ENCODE measurements at regions not wholly inside any gene's neighbourhood (a gene's known extent, or its start where the extent isn't known, plus 50 kb on each side); places are given as distances from the start of the nearest gene placed in this dataset.

DNA sequence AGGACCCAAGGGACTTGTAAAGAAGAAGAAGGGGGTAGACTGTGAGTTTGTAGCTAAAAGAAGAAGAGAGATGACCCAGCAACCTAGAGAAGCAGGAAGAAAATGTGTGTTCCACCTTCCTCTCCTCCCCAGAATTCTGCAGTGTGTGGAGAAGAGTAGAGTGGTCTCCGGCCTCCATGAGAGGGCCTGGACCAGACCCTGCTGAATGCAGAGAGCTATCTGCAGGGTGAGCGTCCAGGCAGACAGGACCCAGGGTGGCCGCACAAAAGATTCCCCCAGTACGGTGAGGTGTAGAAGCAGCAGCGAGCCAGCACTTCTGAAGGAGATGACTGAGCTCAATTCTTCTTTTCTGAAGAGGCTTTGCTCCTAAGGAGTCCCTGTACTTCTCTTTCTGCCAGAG is 239.7 kb upstream of the ANKRD30A start:
- H3K4me3 ChIP-seq (ENCODE audit: low read depth in 1 of 5, low read length in 5 of 5), result no peak overlapping the region
- H3K9me3 ChIP-seq (ENCODE audit: control insufficient read depth in 5 of 5, low read length in 5 of 5), result no peaks in the 10 kb centered on the region
- no peak overlapping the region for H3K27ac ChIP-seq (ENCODE audit: low read depth, low read length)
- no peaks in the 10 kb centered on the region for H3K27me3 ChIP-seq (ENCODE audit: control insufficient read depth in 5 of 5, insufficient read depth in 4 of 5, low read length in 5 of 5)
- no peaks in the 10 kb centered on the region for H3K4me1 ChIP-seq (ENCODE audit: control insufficient read depth in 5 of 5, insufficient read depth in 5 of 5, low read length in 5 of 5)
- H3K9ac ChIP-seq (ENCODE audit: low read length in 5 of 5), result no peak overlapping the region
- H3K36me3 ChIP-seq (ENCODE audit: control insufficient read depth in 5 of 5, insufficient read depth in 5 of 5, low read length in 5 of 5), result no peaks in the 10 kb centered on the region

DNA sequence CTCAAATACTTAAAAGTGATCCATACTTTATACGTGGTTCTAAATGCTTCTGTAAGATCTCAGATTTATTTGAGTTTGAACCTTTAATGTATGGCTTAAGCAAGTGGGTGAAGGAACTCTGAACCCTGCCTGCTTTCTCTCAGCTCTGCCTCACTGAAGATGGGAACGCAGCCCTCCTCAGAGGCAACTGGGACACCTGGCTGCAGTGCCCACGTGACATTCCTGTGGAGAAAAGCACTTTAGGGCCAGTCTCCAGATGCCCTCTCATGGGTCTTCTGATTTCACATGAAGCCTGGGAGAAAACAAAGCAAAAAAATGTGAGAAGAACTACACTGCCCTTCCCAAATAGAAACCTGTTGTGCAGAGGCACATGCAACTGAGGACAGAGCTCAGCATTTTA is 242.6 kb upstream of the ANKRD30A start:
- Histone ChIP-seq H3K27me3 (ENCODE audit: control insufficient read depth in 5 of 5, insufficient read depth in 4 of 5, low read length in 5 of 5) (no peaks in the 10 kb centered on the region), H3K27ac (ENCODE audit: low read depth, low read length) (no peak overlapping the region), H3K4me1 (ENCODE audit: control insufficient read depth in 5 of 5, insufficient read depth in 5 of 5, low read length in 5 of 5) (no peaks in the 10 kb centered on the region), H3K9ac (ENCODE audit: low read length in 5 of 5) (no peak overlapping the region), H3K36me3 (ENCODE audit: control insufficient read depth in 5 of 5, insufficient read depth in 5 of 5, low read length in 5 of 5) (no peaks in the 10 kb centered on the region), H3K4me3 (ENCODE audit: low read depth in 1 of 5, low read length in 5 of 5) (no peak overlapping the region), H3K9me3 (ENCODE audit: control insufficient read depth in 5 of 5, low read length in 5 of 5) (no peaks in the 10 kb centered on the region)

DNA sequence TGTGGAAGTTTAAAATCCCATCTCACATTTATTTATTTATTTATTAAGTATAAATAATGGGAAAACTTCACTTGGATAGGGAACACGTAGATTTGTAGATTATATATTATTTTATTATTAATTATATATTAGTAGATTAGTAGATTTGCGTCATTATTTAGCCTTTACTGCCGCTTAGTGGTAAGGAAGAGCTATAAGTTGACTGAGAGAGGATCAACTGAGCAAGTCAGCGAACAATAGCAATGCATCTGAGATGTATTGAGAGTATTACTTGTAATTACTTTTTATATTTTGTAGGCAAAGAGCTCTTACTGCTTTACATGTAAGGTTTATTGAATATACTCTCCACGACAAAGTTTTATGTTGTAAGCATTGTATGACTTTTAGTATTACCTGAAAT is 244.5 kb upstream of the ANKRD30A start:
- no peak overlapping the region for H3K9ac ChIP-seq (ENCODE audit: low read length in 5 of 5)
- no peaks in the 10 kb centered on the region for H3K27me3 ChIP-seq (ENCODE audit: control insufficient read depth in 5 of 5, insufficient read depth in 4 of 5, low read length in 5 of 5)
- H3K9me3 ChIP-seq (ENCODE audit: control insufficient read depth in 5 of 5, low read length in 5 of 5), result no peaks in the 10 kb centered on the region
- H3K4me1 ChIP-seq (ENCODE audit: control insufficient read depth in 5 of 5, insufficient read depth in 5 of 5, low read length in 5 of 5), result no peaks in the 10 kb centered on the region
- no peak overlapping the region for H3K27ac ChIP-seq (ENCODE audit: low read depth, low read length)
- H3K36me3 ChIP-seq (ENCODE audit: control insufficient read depth in 5 of 5, insufficient read depth in 5 of 5, low read length in 5 of 5), result no peaks in the 10 kb centered on the region
- H3K4me3 ChIP-seq (ENCODE audit: low read depth in 1 of 5, low read length in 5 of 5), result no peak overlapping the region

DNA sequence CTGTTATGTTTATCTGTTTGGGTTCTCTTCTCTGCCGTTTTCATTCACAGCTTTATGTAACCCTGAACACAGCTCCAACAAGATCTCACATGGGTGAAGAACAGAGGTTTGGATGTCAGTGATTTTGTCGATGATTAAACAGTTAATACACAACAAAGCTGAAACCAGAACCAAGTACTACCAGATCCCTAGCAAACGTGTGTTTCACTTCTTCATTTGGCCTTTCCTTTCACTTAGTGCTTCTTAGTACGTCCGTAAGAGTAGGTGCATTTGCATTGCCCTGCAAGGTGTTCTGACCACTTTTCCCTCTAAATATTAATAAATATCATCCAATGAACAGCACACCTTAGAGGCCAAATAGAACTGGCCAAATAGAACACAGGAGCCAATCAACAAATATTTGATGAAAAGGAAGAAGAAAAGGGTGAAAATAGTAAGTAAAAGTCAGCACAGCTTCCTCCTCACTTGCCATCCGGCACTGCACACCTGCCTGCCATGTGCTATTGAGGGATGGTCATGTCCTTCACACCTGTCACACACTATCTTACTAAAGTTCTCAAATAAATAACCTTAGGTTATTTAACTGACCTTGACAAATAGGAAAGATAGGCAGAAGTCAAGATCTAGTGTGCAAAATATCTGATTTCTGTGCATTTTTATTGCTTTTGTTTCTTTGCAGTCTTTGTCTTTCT is 252.6 kb upstream of the ANKRD30A start:
- H3K4me3 ChIP-seq (ENCODE audit: low read depth in 1 of 5, low read length in 5 of 5), result no peak overlapping the region
- H3K9me3 ChIP-seq (ENCODE audit: control insufficient read depth in 5 of 5, low read length in 5 of 5), result no peaks in the 10 kb centered on the region
- H3K27ac ChIP-seq (ENCODE audit: low read depth, low read length), result no peak overlapping the region
- no peaks in the 10 kb centered on the region for H3K36me3 ChIP-seq (ENCODE audit: control insufficient read depth in 5 of 5, insufficient read depth in 5 of 5, low read length in 5 of 5)
- H3K9ac ChIP-seq (ENCODE audit: low read length in 5 of 5), result no peak overlapping the region
- H3K4me1 ChIP-seq (ENCODE audit: control insufficient read depth in 5 of 5, insufficient read depth in 5 of 5, low read length in 5 of 5), result no peaks in the 10 kb centered on the region
- H3K27me3 ChIP-seq (ENCODE audit: control insufficient read depth in 5 of 5, insufficient read depth in 4 of 5, low read length in 5 of 5), result no peaks in the 10 kb centered on the region

DNA sequence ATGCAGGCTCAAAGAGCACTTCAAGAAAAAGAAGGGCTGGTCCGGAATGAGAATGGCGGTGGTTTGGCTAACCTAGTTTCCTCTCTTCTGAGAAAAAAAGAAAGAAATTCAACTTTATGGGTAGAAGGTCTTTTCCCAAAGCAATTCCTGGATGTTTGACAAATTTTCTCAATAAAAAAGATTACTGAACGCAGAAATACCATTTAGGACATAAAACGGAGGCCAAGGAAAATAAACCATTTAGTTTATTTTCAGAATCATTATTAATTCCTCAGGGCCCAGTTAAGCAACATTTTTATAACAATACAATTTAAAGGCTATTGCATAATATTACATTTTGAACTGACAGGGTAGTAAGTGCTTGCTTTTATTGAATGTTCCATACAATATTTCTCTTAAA is 284.6 kb upstream of the ANKRD30A start:
- Histone ChIP-seq H3K9ac (ENCODE audit: low read length in 5 of 5) (no peak overlapping the region), H3K27ac (ENCODE audit: low read depth, low read length) (no peak overlapping the region), H3K36me3 (ENCODE audit: control insufficient read depth in 5 of 5, insufficient read depth in 5 of 5, low read length in 5 of 5) (no peaks in the 10 kb centered on the region), H3K27me3 (ENCODE audit: control insufficient read depth in 5 of 5, insufficient read depth in 4 of 5, low read length in 5 of 5) (no peaks in the 10 kb centered on the region), H3K9me3 (ENCODE audit: control insufficient read depth in 5 of 5, low read length in 5 of 5) (no peaks in the 10 kb centered on the region), H3K4me3 (ENCODE audit: low read depth in 1 of 5, low read length in 5 of 5) (no peak overlapping the region), H3K4me1 (ENCODE audit: control insufficient read depth in 5 of 5, insufficient read depth in 5 of 5, low read length in 5 of 5) (peaks cover 2 to 10% (median 5%) of the 10 kb centered on the region in 5 donors)

DNA sequence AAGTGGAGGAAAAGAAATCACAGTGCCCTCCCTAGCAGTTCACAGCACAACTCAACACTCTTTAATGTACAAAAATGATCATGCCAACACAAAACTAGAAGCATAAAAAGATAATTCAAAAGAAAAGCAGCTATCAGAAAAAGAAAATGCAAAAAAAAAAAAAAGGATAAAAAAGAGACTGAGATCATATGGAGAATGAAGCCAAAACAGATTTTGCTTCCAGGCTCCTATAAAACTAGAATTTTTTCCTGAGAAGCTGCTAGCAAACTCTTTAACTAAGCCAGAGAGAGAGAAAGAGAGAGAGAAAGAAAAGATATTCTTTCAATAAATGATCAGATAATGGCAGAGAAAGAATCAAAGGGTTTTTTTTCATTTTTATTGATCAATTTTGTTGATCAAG is 288.0 kb upstream of the ANKRD30A start:
- no peak overlapping the region for H3K9ac ChIP-seq (ENCODE audit: low read length in 5 of 5)
- H3K27ac ChIP-seq (ENCODE audit: low read depth, low read length), result no peak overlapping the region
- H3K4me1 ChIP-seq (ENCODE audit: control insufficient read depth in 5 of 5, insufficient read depth in 5 of 5, low read length in 5 of 5), result peaks cover 2 to 10% (median 5%) of the 10 kb centered on the region in 5 donors
- no peaks in the 10 kb centered on the region for H3K36me3 ChIP-seq (ENCODE audit: control insufficient read depth in 5 of 5, insufficient read depth in 5 of 5, low read length in 5 of 5)
- no peaks in the 10 kb centered on the region for H3K9me3 ChIP-seq (ENCODE audit: control insufficient read depth in 5 of 5, low read length in 5 of 5)
- no peak overlapping the region for H3K4me3 ChIP-seq (ENCODE audit: low read depth in 1 of 5, low read length in 5 of 5)
- no peaks in the 10 kb centered on the region for H3K27me3 ChIP-seq (ENCODE audit: control insufficient read depth in 5 of 5, insufficient read depth in 4 of 5, low read length in 5 of 5)

DNA sequence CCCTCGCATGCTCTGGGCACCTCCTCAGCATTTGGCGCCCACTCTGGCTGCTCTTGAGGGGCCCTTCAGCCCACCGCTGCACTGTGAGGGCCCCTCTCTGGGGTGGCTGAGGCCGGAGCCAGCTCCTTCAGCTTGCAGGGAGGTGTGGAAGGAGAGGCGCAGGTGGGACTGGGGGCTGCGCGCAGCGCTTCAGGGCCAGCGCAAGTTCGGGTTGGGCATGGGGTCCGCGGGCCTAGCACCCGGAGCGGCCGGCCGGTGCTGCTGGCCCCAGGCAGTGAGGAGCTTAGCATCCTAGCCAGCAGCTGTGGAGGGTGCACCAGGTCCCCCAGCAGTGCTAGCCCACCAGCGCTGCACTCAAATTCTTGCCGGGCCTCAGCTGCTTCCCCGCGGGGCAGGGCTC is 305.6 kb upstream of the ANKRD30A start:
- Histone ChIP-seq H3K9me3 (ENCODE audit: control insufficient read depth in 5 of 5, low read length in 5 of 5) (peaks cover 0 to 9% (median 0%) of the 10 kb centered on the region in 5 donors), H3K27me3 (ENCODE audit: control insufficient read depth in 5 of 5, insufficient read depth in 4 of 5, low read length in 5 of 5) (peaks cover 0 to 4% (median 0%) of the 10 kb centered on the region in 5 donors), H3K27ac (ENCODE audit: low read depth, low read length) (no peak overlapping the region), H3K9ac (ENCODE audit: low read length in 5 of 5) (no peak overlapping the region), H3K4me3 (ENCODE audit: low read depth in 1 of 5, low read length in 5 of 5) (no peak overlapping the region), H3K4me1 (ENCODE audit: control insufficient read depth in 5 of 5, insufficient read depth in 5 of 5, low read length in 5 of 5) (no peaks in the 10 kb centered on the region), H3K36me3 (ENCODE audit: control insufficient read depth in 5 of 5, insufficient read depth in 5 of 5, low read length in 5 of 5) (no peaks in the 10 kb centered on the region)

DNA sequence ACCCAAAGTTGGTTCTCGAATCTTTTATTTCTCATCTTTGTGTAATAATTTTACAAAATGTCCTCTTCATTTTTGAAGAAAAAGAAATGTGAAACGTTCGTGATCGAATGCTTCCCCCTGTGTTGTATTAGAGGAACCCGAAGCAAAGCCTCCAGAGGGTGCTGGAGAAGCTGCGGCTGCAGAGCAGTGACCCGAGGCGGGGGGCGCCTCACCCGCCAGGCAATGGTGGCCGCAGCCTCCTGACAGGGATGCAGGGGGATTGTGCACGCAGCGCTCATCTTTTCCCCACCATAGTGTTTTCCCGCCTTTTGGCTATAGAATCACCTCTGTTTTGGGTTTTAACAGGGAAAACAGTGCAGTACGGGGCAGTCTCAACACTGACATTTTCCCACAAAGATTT is 307.5 kb upstream of the ANKRD30A start:
- Histone ChIP-seq H3K9ac (ENCODE audit: low read length in 5 of 5) (no peak overlapping the region), H3K27ac (ENCODE audit: low read depth, low read length) (no peak overlapping the region), H3K36me3 (ENCODE audit: control insufficient read depth in 5 of 5, insufficient read depth in 5 of 5, low read length in 5 of 5) (no peaks in the 10 kb centered on the region), H3K27me3 (ENCODE audit: control insufficient read depth in 5 of 5, insufficient read depth in 4 of 5, low read length in 5 of 5) (peaks cover 0 to 4% (median 0%) of the 10 kb centered on the region in 5 donors), H3K4me1 (ENCODE audit: control insufficient read depth in 5 of 5, insufficient read depth in 5 of 5, low read length in 5 of 5) (no peaks in the 10 kb centered on the region), H3K9me3 (ENCODE audit: control insufficient read depth in 5 of 5, low read length in 5 of 5) (peaks cover 0 to 9% (median 0%) of the 10 kb centered on the region in 5 donors), H3K4me3 (ENCODE audit: low read depth in 1 of 5, low read length in 5 of 5) (no peak overlapping the region)

DNA sequence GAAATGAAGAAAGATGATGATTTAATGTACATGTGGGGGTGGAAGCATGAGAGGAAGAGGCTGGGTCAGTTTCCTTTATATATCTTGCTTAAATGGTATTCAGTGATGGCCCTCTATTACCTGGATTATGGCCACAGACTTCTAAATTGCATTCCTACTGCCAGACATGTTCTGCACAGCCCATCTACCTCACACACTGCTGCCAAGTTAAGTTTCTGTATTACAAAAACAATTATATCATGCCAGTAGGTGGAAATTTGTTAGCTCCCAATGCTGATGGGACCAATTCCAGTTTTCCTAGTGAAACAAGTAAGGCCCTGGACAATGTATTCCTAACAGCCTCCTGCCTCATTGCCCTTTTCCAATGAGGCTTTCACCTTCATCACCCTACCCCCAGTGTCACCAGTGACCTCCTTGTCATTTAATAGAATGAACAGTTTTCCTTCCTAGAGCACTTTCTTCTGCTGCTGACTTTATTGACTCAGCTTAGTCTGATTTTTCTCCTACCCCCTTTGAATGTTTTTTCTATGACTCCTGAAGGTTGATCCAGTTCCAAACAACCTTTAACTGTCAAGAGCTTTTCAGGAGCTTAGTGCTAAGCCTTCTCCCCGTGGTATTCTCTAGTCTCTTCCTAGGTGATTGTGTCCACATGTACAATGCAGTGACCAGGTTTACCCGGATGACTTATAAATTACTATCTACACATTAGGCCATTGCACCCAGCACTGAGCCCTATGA is 316.6 kb upstream of the ANKRD30A start:
- H3K4me3 ChIP-seq (ENCODE audit: low read depth in 1 of 5, low read length in 5 of 5), result no peak overlapping the region
- no peaks in the 10 kb centered on the region for H3K36me3 ChIP-seq (ENCODE audit: control insufficient read depth in 5 of 5, insufficient read depth in 5 of 5, low read length in 5 of 5)
- H3K27me3 ChIP-seq (ENCODE audit: control insufficient read depth in 5 of 5, insufficient read depth in 4 of 5, low read length in 5 of 5), result no peaks in the 10 kb centered on the region
- no peak overlapping the region for H3K9ac ChIP-seq (ENCODE audit: low read length in 5 of 5)
- H3K4me1 ChIP-seq (ENCODE audit: control insufficient read depth in 5 of 5, insufficient read depth in 5 of 5, low read length in 5 of 5), result no peaks in the 10 kb centered on the region
- H3K9me3 ChIP-seq (ENCODE audit: control insufficient read depth in 5 of 5, low read length in 5 of 5), result no peaks in the 10 kb centered on the region
- H3K27ac ChIP-seq (ENCODE audit: low read depth, low read length), result no peak overlapping the region

DNA sequence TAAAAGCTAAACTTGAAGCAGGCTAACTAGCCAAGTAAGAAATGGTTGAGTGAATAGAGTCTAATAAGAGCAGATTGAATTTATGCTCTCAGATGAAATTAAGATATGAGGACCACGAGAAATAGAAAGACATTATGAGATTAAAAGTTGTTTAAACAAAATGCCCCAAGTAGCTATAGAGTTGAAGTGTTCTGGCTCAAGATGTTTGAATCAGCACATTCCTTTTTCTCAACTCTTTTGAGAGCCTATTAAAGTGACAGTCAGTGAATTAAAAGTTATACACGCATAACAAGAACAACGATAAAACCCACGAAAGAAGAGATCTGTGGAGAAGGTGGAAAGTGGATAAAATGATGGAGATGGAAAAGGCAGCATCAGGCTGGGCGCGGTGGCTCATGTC is 322.2 kb upstream of the ANKRD30A start:
- no peak overlapping the region for H3K4me3 ChIP-seq (ENCODE audit: low read depth in 1 of 5, low read length in 5 of 5)
- H3K27me3 ChIP-seq (ENCODE audit: control insufficient read depth in 5 of 5, insufficient read depth in 4 of 5, low read length in 5 of 5), result no peaks in the 10 kb centered on the region
- H3K36me3 ChIP-seq (ENCODE audit: control insufficient read depth in 5 of 5, insufficient read depth in 5 of 5, low read length in 5 of 5), result no peaks in the 10 kb centered on the region
- peaks cover 0 to 11% (median 8%) of the 10 kb centered on the region in 5 donors for H3K4me1 ChIP-seq (ENCODE audit: control insufficient read depth in 5 of 5, insufficient read depth in 5 of 5, low read length in 5 of 5)
- no peaks in the 10 kb centered on the region for H3K9me3 ChIP-seq (ENCODE audit: control insufficient read depth in 5 of 5, low read length in 5 of 5)
- no peak overlapping the region for H3K27ac ChIP-seq (ENCODE audit: low read depth, low read length)
- no peak overlapping the region for H3K9ac ChIP-seq (ENCODE audit: low read length in 5 of 5)

Data from subcutaneous abdominal adipose tissue (tissue), 5 donors.